ENCODE measurements at regions not wholly inside any gene's neighbourhood (a gene's known extent, or its start where the extent isn't known, plus 50 kb on each side); places are given as distances from the start of the nearest gene placed in this dataset.

GRCh38 chr12:47356129-47356700 lies 276.5 kb upstream of the AMIGO2 start:
- TF ChIP-seq EZH2 (IDR thresholded peaks at IDR 0.05; ENCODE audit: insufficient read depth, poor library complexity, severe bottlenecking): no peak
- TF ChIP-seq EZH2phosphoT487 (IDR thresholded peaks at IDR 0.05; ENCODE audit: insufficient read depth, low read depth): no peak
